GM21717 (cell line): ENCODE measurements at regions not wholly inside any gene's neighbourhood (a gene's known extent, or its start where the extent isn't known, plus 50 kb on each side); places are given as distances from the start of the nearest gene placed in this dataset.

Experiments
- ATAC-seq: cut with Tn5 transposase; IDR thresholded peaks from one replicate; pipeline ENCODE4 v1.9.1; 2021; ENCODE audit warnings: mild to moderate bottlenecking, moderate library complexity; ENCODE audit not compliant: unreplicated experiment

DNA sequence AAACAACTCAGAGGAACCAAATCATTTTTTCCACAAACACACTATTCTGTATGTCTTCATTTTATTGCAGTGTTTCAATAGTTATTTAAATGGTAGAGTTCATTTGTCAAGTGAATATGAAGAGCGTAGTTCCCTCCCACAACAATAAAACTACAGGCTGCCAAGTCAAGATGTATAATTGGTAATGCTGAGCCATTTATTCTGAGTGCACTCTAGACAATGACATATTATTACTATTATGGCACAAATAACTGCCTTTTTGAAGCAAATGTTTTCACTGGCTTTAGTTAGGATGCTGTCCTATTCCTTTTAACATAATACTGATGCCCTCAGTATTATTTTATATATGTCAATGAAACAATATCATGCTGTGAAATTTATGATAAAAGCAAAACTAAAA, 102.7 kb upstream of the PCDH15 start:
- no peak for ATAC-seq

- ATAC-seq = peak; percentile 98
These were observed 99.6 kb upstream of the PCDH15 start for GRCh38 chr10:54900584-54900983.

DNA sequence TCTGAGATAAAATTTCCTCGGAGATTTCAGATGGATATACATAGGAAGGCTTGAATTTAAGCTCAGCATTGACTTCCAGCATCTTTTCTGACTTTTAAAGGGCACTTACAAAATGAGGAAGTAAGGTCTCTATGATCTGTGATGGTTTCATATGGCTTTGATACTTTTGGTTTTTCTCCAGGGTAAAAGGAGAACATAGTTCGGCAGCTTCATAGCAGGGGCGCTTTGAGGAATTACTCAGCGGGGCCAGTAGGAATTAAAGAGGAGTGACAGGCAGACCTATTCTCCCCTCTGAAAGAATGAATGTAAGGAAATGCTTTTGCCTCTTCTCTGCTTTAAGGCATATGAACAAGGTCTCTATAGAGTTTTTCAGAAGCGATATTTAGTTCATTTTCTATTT, 80.0 kb upstream of the PCDH15 start:
- no peak for ATAC-seq

- ATAC-seq = no peak
These were observed 68.0 kb upstream of the PCDH15 start for GRCh38 chr10:54869022-54869421.

GRCh38 chr10:54866666-54867065, 65.6 kb upstream of the PCDH15 start:
- no peak for ATAC-seq

DNA sequence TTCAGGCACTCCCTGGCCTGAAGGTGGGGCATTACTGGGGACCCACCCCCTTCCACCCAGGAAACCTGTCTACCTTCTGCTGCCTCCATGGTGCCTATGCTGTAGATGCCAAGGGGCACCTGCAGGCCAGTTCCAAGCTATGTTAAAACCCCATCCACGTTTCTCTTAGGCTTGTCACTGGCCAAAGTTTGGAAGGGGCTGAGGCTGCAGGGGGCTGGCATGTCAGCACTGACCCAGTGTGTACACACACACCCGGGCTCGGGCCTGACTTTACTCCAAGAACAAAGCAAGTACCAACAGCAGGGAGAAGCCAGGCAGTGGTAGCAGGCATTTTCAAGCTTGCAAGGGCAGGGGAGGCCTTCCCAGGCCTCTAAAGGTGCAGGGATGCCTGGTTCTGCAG, 53.8 kb upstream of the PCDH15 start:
- no peak for ATAC-seq

DNA sequence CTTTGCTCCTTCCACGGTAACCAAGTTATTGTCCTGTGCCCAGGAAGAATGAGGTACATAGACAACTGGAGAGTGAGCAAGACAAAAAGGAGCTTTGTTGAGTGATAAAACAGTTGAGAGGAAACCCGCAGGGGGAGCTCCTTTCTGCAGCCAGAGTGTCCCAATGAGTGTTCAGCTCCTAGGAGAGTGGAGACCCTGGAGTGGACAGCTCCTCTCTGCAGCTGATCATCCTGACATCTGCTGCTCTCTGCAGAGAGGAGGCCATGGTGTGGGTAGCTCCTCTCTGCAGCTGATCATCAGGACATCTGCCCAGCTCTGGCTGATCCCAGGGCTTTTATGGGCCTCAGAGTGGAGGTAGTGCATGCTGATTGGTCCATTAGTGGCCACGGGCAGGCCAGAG, 53.4 kb upstream of the PCDH15 start:
- no peak for ATAC-seq

- no peak for ATAC-seq
These were observed 52.9 kb upstream of the PCDH15 start for GRCh38 chr10:54853883-54854282.
